ENCODE measurements at regions not wholly inside any gene's neighbourhood (a gene's known extent, or its start where the extent isn't known, plus 50 kb on each side); places are given as distances from the start of the nearest gene placed in this dataset.
A peak's percentile ranks its signal among the peaks of the same experiment; 100 is the strongest.
"Not testable (repeated sequence)": the region's sequence is repeated elsewhere in the genome, so short reads cannot be mapped to it uniquely, and the experiment has no call there.

DNA sequence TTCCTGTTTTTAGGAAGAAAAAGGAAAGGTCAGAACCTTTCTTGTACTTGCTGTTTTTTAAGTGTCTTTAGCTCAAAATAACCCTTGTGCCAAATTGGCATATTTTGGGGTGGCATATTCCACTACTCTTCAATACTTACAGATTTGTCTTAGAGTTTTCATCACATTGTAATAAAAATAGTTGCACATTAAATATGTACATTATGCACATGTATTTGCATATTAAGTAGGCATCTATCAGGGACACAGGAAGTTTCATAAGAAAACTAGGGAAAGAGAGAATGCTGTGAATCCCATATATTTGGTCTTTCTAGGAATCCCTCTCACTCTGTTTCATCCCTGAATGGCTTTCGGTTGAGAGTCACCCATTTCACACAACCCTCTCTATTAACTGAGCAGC lies 139.6 kb downstream of the LARP7 start:
- DNase-seq: no peak

- DNase-seq: no peak
Measured at GRCh38 chr4:112778520-112778919, 141.6 kb downstream of the LARP7 start.

DNA sequence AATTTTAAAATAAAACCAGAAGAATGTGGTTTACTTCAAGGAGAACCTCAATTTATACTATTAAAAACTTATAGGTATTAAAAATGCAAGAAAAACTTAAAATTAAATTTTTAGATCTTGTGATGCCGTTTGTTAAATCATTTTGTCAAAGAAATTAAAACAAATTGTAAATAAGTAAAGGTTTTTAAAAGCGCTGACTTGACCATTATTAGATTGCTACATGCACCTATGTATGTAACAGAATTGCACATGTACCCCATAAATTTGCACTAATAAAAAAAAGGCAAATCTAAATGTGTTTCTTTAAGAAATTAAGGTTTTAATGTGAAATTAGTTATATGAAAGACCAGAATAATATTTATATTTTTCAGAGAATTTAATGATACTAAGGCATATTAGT lies 156.1 kb downstream of the LARP7 start:
- no peak for DNase-seq

GRCh38 chr4:112800001-112800400 lies 163.1 kb downstream of the LARP7 start:
- no peak for DNase-seq

GRCh38 chr4:112801341-112801740 lies 164.4 kb downstream of the LARP7 start:
- no peak for DNase-seq

DNA sequence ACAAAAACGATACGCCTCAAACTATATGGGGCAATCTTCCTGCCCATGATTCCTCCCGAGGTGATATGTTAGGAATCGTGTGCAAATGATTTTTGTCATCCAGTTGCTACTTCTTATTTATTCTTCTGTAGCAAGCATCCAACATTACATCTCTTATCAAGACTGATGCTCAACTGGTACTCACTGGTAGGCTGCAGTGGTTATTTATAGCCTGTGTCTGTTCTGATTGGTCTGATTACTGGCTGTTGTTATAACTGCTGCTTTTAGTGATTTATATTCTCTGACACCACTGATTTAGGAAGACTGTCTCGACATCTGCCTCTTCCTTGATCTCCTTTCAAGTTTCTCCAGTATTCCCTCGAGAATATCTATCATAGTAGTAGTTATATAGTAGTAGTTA lies 165.8 kb downstream of the LARP7 start:
- no peak for DNase-seq

DNA sequence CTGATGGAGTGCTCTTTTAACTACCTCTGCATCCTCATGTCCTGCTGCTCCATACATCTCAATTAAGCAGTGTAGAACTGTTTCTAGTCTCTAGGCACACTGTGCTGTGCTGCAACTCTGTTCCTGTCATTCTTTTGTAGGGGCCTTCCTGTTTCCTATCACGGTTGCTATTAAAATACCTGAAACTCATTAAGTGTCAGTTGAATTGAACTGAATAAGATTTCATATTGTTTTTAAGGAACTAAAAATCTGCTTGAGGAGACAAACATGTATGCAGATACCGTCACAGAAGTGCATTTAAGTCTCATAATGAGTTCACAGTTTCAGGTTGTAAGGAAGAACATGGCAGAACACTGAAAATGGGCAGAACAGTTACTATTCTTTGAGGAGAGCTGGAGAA lies 170.1 kb downstream of the LARP7 start:
- no peak for DNase-seq

GRCh38 chr4:112808001-112808400 lies 171.1 kb downstream of the LARP7 start:
- no peak for DNase-seq

GRCh38 chr4:112813790-112814189 lies 176.8 kb downstream of the LARP7 start:
- DNase-seq: no peak

DNA sequence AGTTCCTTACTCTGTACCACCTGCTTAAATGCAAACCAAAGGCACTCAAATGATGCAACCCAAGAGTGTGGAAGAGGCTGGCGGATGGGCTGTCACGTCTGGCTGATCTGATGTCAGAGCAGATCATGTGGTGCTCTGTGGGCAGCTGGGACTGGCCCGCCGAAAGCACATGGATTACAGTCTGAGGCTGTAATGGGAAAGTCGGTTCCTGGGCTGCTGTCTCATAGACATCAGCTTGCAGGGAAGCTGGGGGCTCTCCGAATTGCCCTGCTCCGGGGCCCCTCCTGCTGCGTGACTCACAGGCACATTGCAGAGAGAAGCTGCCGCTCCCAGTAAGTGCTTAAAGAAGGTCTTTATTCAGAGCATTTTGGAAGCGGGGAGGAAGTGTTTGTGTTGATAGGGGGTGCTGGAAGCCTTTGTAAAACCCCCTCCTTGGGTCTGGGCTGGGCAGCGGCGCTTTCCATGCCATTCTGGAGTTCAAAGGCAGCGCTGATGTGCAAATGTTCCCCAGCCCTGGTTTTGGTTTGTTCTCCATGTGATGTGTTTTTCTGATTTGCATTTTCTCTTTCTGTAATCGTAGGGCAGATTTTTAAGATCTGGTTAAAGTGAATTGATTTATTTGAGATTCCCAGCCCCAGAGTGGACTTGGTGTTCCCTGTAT lies 181.1 kb downstream of the LARP7 start:
- peak; percentile 5 for DNase-seq

GRCh38 chr4:112818594-112818965 lies 181.6 kb downstream of the LARP7 start:
- no peak for DNase-seq

GRCh38 chr4:112819729-112820128 lies 182.8 kb downstream of the LARP7 start:
- no peak for DNase-seq

DNA sequence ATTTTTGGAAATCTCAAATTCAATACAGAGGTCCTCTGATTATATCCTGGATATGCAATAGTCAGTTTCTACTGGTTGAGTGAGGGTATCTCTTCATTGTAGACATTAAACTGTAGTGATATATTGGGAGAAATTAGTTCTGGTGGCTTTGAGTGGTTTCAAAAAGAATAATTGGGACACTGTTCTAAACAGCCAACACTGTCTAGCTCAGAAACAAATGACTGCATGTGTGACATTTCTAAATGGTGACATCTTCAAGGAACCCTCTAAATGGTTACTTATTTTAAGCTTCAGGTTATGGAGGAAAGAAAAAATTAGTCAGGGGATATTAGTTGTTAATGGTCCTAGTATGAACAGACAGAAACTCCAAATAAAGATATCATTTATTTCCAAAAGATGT lies 186.2 kb downstream of the LARP7 start:
- no peak for DNase-seq

DNA sequence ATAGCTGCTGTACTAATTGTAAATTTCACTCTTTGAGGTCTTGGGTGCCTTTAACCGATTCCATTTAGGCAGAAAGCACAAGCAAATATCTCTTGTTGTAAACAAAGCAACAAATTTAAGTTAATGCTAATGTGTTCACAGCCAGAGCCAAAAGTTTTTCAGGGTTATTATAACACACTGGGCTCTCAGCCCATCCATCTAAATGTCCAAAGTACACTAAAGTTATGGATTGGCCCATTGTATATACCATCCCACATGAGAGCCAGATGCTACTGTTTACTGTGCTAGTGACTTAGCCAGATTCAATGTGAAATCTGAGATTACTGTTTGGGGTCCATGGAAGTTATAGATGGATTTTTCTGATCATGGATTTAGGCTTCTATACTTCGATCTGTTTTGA lies 186.7 kb downstream of the LARP7 start:
- DNase-seq: no peak

DNA sequence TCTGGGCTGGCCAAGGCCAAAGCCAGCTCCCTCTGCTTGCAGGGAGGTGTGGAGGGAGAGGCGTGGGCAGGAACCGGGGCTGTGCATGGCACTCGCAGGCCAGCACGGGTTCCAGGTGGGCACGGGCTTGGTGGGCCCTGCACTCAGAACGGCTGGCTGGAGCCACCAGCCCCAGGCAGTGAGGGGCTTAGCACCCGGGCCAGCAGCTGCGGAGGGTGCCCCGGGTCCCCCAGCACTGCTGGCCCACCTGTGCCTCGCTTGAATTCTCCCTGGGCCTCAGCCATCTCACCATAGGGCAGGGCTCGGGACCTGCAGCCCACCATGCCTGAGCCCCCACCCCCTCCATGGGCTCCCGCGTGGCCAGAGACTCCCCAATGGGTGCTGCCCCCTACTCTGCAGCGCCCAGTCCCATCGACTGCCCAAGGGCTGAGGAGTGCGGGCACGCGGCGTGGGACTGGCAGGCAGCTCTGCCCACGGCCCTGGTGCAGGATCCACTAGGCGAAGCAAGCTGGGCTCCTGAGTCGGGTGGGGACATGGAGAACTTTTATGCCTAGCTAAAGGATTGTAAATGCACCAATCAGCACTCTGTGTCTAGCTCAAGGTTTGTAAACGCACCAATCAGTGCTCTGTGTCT lies 193.9 kb downstream of the LARP7 start:
- no peak for DNase-seq

GRCh38 chr4:112832493-112832892 lies 195.6 kb downstream of the LARP7 start:
- no peak for DNase-seq

GRCh38 chr4:112836895-112837294 lies 200.0 kb downstream of the LARP7 start:
- no peak for DNase-seq

GRCh38 chr4:112838015-112838414 lies 201.1 kb downstream of the LARP7 start:
- DNase-seq: not testable (repeated sequence)

- no peak for DNase-seq
Measured at GRCh38 chr4:112840061-112840460, 203.1 kb downstream of the LARP7 start.

GRCh38 chr4:112840619-112841018 lies 203.7 kb downstream of the LARP7 start:
- no peak for DNase-seq

- DNase-seq: no peak
Measured at GRCh38 chr4:112842513-112842912, 205.6 kb downstream of the LARP7 start.

DNA sequence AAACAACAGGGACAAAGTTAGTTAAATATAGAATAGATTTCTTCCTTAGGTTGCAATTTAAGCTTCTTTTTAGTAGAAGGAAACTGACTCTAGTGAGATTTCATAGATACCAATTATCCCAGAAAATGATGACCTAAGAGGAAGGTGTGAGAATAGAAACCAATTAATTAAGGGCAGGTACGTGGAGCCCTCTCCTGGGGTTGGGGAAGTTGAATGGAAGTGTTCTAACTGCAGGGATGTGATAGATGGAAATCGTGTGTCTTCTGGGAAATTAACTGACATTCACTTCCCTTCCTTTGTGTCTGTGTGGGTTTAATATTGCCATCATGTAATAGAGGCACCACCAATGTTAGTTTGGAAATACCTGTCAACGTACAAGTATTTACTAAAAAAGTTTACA lies 204.1 kb upstream of the ANK2 start:
- DNase-seq: no peak

- no peak for DNase-seq
Measured at GRCh38 chr4:112847045-112847444, 202.4 kb upstream of the ANK2 start.

DNA sequence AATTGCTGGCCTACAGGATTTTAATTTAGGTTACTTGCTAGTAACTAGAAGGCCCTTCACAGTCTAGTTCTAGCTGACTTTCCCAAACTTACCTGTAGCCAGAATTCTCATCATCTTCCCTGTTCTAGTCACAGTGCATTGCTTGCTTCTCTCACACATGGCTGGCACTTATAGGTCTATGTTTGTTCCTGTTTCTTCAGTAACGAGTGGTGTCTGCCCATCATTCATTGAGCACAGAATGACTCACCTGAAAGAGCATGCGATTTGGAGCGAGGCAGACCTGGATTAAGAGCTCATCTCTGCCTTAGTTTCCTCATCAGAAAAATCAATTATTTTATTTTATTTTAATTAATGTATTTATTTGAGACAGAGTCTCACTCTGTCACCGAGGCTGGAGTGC lies 201.7 kb upstream of the ANK2 start:
- no peak for DNase-seq

- DNase-seq: no peak
Measured at GRCh38 chr4:112848911-112849310, 200.5 kb upstream of the ANK2 start.

All from NCI-H2107 (cell line).